ENCODE measurements at regions not wholly inside any gene's neighbourhood (a gene's known extent, or its start where the extent isn't known, plus 50 kb on each side); places are given as distances from the start of the nearest gene placed in this dataset.

GRCh38 chr17:55659661-55660060 lies 63.0 kb downstream of the TMEM100 start:
- TF ChIP-seq CSDC2 (CRISPR knock-in tag; IDR thresholded peaks at IDR 0.05) (no peak), PATZ1 (CRISPR knock-in tag; IDR thresholded peaks at IDR 0.05; ENCODE audit: borderline replicate concordance) (no peak), ZNF8 (CRISPR knock-in tag; IDR thresholded peaks at IDR 0.05) (no peak), ZFP3 (CRISPR knock-in tag; IDR thresholded peaks at IDR 0.05) (no peak), ARNTL (CRISPR knock-in tag; IDR thresholded peaks at IDR 0.05; ENCODE audit: borderline replicate concordance, low read depth) (no peak), RARB (CRISPR knock-in tag; IDR thresholded peaks at IDR 0.05) (no peak), ZNF70 (CRISPR knock-in tag; IDR thresholded peaks at IDR 0.05) (no peak), ISL1 (CRISPR knock-in tag; IDR thresholded peaks at IDR 0.05) (no peak), TOX (CRISPR knock-in tag; IDR thresholded peaks at IDR 0.05; ENCODE audit: borderline replicate concordance) (no peak), ZNF565 (CRISPR knock-in tag; conservative IDR thresholded peaks at IDR 0.05; ENCODE audit: low read depth) (no peak), SNAI2 (CRISPR knock-in tag; IDR thresholded peaks at IDR 0.05) (no peak), PPARA (CRISPR knock-in tag; IDR thresholded peaks at IDR 0.05; ENCODE audit: borderline replicate concordance) (no peak), ESRRG (CRISPR knock-in tag; IDR thresholded peaks at IDR 0.05) (no peak)

Data from SK-N-SH treated with all-trans-retinoic acid at 6 μM for 48 hours (cell line).